ENCODE measurements at regions not wholly inside any gene's neighbourhood (a gene's known extent, or its start where the extent isn't known, plus 50 kb on each side); places are given as distances from the start of the nearest gene placed in this dataset.
"Not testable (repeated sequence)": the region's sequence is repeated elsewhere in the genome, so short reads cannot be mapped to it uniquely, and the experiment has no call there.

DNA sequence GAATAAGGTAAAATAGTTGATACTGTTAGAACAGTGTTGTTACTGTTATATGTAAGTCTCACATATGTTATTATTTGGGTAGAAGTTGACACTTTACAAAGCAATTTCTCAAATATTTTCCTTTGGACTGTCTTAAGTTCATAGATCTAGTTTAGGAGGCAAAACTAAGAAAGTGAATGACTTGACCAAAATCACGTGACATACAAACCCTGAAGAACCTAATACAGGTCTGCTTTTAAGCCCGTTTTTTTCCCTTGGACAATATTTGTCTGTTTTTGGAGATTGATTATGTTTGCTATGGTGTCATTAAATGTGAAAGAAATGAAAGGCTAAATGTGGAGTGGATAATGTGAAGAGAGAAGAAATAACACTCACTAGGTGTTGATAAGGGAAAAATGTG, 644.9 kb upstream of the PITX2 start:
- DNase-seq (ENCODE audit: low read depth in 2 of 2) = no peak

DNA sequence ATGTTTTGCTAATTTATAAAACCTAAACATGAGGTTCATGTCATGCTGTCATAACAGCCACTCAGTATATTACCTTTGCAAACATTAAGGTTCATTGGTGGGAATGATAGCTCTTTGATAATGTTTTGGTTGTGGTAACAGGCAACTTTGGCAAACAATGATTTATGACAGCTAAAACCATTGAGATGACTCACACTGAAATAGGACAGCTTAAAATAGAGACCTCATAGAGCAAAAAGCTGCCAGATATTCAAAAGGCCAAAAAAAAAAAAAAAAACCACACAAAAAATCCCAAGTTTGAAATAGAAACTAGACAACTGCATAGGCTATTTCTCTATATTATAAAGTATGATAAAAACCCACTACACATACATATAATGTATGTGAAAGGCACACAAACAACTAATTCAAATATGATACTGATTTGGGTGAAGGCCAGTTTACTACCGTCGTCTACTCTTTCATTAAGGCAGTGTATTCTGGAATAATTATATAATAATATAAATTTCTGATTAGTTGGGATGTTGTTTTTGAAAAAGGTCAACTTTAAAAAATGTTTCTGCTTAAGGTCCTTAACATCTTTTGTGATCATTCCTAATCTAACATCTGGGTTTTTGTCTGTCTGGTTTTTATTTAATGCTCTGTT, 646.0 kb upstream of the PITX2 start:
- no peak for DNase-seq (ENCODE audit: low read depth in 2 of 2)

DNA sequence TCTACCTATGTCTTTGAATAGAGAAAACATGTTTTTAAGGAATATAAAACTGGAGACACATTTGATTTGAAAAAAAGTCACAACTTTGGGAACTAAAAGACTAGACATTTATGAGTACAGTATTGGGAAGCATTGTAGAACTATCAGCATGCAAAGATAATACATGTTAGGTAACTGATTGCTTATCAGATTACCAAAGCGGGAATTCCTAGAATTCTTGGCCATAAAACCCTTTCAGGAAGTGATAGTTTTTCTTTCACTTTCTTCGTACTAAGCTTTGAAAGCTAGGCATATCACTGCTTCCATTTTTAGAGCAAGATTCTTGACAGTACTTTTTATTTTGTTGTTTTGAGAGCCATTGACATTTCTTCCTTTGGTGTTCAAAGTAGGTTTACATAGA, 646.6 kb upstream of the PITX2 start:
- no peak for DNase-seq (ENCODE audit: low read depth in 2 of 2)

DNA sequence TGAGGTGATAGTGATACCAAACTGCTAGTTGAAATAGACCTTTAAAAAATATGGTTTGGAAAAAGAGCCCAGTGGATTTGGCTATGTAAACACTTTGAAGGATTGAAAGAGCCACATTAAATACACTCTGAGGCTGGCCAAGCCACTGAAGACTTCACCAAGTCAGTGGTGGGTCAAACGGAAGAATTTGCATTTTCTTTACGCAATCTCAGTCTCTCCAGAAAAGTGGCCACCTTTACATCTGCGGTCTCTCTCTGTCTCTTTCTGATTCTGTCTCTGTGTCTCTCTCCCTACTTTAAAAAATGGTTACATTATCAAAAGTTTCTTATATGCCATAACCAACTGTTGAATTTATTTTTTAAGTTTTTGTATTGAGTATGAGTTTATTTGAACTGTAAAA, 651.2 kb upstream of the PITX2 start:
- DNase-seq (ENCODE audit: low read depth in 2 of 2) = no peak

DNA sequence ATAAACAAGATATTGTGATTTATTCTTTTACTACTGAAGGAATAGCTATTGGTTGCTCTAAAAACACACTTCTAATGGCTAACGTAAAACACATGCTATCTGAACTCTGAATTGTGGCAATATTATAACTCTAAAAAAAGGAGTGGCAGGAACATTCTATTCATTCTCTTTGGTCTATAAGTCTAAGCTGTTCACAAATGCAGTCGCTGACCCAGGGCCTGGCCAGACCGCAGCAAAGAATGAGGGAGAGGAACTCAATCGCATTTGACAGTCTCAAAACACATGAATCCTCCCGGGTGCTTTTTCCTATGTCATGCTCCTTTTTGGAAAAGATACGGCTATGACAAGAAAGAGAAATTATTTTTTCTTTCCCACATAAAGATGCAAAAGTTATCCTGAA, 651.6 kb upstream of the PITX2 start:
- no peak for DNase-seq (ENCODE audit: low read depth in 2 of 2)

DNA sequence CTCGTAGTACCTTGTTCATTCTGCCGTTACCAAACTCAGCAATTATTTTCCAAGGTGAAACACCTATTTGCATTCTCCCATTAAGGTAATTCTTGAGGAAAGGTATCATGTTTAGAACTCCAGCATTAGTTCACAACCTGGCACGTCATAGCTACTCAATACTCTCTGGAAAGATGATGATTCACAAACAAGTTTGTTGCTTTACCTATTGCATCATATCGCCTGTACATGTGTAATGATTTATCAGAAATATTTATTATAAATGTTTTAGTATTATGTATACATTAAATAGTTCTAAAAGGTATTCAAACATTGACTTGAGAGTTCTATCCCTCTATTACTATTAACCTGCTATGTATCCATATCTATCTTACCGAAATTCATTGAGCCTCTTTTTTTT, 658.3 kb upstream of the PITX2 start:
- DNase-seq (ENCODE audit: low read depth in 2 of 2) = no peak

DNA sequence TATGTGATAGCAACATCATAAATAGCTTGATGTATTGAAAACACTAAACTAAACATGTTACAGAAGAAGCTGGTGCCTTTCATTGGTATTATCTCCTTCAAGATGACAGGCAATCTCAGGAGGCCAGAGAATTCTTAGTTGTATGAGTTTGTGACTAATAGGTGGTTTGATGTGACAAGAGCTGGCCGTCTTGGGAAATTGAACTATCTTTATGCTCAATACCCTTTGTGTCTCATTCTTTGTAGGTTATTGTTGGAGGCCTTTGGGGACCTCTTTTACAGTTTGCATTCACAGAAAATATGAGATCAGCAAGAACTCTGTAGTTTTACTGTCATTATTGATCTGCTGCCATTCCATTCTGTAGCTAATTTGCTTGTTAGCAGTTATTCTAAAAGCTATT, 659.2 kb upstream of the PITX2 start:
- DNase-seq (ENCODE audit: low read depth in 2 of 2) = no peak

DNA sequence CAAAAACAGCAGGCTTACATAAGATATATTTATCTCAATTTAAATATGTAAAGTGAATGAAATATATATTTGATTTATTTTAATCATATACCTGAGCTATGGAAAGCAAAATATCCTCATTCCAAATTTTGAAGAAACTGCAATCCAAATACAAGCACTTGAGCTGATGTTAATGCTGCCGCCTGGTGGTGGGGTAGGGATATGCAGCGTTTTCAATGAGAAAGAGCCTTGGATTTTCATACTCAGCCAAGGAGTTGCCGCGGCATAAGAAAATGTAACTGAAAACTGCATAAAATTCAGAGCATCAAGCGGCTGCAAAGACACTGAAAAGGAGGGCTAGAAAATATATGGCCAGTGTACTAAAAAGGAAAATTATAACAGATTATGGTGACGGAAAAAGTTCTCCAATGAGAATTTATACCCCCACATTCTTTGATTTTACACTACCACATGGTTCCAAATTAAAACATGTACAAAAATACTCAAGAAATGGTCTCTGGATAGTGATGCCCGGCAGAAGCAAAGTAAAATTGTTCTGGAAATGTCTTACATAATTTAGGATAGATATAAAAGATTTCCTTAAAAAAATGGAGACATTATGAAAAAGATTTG, 660.3 kb upstream of the PITX2 start:
- peak; percentile 1 to 4 for DNase-seq (ENCODE audit: low read depth in 2 of 2)

DNA sequence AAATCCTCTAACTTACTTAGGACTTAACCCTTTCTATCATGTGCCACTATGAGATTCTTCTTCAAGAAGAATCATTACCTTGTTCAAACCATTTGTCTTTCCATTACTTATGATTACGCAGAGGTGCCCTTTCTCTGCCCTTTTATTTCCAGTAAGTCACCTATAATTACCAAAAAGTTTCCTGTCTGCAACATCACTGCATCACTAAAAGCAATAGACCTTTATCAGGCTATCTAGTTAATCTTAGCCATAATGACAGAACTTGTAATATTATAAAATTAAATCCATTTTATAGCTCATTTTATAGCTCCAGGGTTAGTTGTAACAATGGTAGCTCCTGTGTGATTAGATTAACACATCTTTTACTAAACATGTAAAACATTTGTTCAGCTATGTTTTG, 673.6 kb upstream of the PITX2 start:
- no peak for DNase-seq (ENCODE audit: low read depth in 2 of 2)

DNA sequence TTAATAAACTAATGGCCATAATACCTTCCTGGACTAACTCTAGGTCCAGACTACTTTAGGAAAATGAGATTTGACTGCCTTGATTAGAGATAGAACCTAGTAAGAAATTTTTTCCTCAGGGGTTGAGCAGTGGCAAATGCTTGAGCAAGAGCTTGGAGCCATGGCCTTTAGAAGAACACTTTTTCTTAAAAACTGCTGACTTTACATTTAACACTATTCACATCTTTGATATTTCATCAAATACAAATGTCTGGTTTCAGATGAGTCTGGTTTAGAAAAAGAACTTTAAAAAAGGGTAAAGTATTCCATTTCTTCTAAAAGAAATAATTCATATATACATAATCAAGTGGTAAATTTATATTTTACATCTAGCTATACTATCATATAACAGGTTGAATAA, 680.9 kb upstream of the PITX2 start:
- no peak for DNase-seq (ENCODE audit: low read depth in 2 of 2)

DNA sequence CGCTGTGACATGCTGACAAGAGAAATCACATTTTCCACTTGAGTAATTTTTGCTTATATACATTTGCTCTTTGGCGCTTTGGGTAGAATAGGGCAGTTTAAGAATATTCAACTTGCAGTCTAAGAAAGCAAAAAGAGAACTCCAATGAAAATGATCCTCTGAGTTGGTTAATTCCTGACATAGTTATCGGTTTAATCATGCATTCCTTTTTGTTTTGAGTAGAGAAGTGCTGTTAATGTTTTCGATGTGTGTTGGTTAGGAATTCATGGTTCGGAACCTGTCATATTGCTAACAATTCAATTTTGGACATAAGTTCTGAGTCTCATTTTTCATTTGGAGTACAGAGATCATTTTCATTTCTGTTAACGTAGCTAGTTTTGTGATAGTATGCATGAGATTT, 700.6 kb upstream of the PITX2 start:
- DNase-seq (ENCODE audit: low read depth in 2 of 2) = no peak

DNA sequence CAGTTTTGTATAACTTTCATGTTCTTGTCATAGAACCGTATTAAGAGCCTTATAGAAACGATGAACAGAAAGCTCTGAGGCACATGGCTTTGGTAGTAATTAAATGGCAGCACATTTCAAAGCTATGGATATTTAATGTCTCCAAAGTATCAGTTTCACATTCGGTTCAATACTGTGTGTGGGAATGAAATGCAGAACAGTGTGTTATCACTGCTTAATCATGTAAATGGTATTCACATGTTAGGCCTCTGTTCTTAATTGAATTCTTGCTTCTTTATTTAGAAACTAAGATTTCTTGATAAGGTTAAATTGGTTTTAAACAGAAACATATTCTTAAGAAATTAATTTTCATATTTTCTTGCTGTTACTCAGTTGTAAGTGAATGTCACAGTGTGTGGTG, 701.0 kb upstream of the PITX2 start:
- DNase-seq (ENCODE audit: low read depth in 2 of 2) = no peak

DNA sequence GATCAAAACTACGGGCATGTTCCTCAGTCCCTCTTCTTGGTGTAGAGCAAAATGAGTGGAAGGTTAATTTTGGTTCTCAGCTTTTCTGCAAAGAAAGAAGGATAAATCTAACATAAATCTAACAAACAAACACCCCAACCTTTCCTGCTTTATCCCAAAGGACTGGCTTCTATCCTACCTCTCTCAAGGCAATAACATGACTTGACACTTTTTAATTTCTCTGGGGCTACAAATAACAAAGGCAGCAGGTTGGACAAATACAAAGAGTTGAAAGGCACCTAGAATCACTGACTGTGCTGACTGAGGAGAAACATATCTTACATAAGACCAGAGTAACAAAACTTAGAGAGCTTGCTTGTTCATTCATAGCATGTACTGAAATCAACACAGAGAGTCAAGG, 703.6 kb upstream of the PITX2 start:
- DNase-seq (ENCODE audit: low read depth in 2 of 2) = no peak

DNA sequence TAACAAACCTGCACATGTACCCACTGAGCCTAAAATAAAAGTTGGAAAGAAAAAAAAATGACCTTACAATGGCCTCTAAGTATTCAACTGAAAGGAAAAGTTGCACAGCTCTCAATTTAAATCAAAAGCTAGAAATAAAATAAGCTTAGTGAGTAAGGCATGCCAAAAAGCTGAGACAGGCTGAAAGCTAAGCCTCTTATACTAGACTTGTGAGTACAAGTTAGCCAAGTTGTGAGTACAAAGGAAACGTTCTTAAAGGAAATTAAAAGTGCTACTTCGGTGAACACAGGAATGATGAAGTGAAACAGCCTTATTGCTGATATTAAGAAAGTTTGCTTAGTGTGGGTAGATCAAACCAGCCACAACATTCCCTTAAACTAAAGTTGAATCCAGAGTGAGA, 707.9 kb upstream of the PITX2 start:
- no peak for DNase-seq (ENCODE audit: low read depth in 2 of 2)

DNA sequence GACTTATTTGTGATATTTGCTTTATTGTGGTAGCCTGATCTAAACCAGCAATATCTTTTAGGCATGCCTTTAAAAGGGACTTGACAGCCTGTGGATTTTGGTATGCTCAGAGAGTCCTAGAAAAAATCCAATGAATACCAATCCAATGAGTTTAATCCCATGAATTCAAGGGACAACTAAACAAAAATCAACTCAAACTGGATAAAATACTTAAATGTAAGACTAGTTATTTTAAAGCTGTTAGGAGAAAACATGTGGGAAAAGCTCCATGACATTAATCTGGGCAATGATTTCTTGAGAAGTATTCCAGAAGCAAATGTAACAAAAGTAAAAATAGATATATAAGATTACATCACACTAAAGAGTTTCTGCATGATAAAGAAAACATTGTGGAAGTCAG, 711.5 kb upstream of the PITX2 start:
- no peak for DNase-seq (ENCODE audit: low read depth in 2 of 2)

DNA sequence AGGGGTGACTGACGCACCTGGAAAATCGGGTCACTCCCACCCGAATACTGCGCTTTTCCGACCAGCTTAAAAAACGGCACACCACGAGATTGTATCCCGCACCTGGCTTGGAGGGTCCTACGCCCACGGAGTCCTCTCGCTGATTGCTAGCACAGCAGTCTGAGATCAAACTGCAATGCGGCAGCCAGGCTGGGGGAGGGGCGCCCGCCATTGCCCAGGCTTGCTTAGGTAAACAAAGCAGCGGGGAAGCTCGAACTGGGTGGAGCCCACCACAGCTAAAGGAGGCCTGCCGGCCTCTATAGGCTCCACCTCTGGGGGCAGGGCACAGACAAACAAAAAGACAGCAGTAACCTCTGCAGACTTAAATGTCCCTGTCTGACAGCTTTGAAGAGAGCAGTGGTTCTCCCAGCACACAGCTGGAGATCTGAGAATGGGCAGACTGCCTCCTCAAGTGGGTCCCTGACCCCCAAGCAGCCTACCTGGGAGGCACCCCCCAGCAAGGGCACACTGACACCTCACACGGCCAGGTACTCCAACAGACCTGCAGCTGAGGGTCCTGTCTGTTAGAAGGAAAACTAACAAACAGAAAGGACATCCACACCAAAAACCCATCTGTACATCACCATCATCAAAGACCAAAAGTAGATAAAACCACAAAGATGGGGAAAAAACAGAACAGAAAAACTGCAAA, 714.5 kb upstream of the PITX2 start:
- not testable (repeated sequence) for DNase-seq (ENCODE audit: low read depth in 2 of 2)

DNA sequence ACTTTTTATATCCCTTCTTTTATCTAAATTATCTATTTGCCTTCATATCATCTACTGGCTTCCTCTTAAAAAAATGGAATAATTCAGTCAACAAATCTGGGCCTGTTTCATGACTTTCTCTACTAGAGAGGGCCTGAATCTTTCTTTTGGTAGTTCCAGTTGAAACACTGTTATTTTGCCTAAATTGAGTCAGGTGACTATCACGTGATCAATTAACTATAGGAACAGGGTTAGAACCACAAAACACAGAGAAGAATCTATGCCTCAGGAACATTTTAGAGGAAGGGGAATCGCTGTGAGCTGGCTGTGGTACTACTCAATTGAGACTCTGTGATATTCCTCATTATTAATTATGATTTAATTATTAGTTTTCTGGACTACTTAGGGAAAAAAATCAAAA, 736.7 kb upstream of the PITX2 start:
- no peak for DNase-seq (ENCODE audit: low read depth in 2 of 2)

DNA sequence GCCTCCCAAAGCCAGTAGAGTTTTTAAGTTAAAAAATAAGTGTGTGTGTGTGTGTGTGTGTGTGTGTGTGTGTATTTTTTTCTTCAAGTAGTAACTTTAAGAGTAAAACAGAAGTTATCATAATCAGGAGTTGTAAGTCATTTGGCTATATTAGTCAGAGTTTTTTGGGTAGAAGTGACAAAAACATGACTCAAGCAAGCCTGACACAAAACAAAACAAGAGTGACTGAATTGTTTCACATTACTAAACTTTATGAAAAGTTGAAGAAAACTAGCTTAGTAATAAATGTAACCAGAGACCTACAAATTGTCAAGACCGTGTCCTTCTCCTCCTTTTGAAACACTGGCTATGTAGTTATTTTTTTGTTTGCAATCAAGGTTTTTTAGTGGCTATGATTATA, 738.0 kb upstream of the PITX2 start:
- no peak for DNase-seq (ENCODE audit: low read depth in 2 of 2)

DNA sequence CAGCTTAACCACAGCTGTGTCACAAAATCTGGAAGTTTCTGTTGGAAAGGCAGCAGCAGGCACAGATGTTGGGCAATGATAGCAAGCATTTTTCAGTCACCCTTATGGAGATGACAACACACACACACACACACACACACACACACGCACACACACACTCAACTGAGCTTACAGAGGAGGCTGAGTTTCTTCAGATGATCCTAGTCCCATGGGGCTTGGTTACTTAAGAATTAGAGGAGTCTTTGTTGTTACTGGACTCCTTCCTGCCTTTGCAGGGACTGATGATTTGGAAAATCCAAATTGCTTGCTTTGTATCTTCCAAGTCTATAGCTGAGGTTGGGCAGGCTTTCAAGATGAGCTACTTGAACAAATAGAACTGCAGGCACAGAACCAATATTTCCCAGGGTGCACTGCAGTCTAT, 740.1 kb upstream of the PITX2 start:
- no peak for DNase-seq (ENCODE audit: low read depth in 2 of 2)

DNA sequence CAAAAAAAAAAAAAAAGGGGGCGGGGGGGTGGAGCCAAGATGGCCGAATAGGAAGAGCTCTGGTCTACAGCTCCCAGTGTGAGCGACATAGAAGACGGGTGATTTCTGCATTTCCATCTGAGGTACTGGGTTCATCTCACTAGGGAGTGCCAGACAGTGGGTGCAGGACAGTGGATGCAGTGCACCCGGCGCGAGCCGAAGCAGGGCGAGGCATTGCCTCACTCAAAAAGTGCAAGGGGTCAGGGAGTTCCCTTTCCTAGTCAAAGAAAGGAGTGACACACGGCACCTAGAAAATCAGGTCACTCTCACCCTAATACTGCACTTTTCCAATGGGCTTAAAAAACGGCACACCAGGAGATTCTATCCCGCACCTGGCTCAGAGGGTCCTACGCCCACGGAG, 755.0 kb upstream of the PITX2 start:
- not testable (repeated sequence) for DNase-seq (ENCODE audit: low read depth in 2 of 2)

DNA sequence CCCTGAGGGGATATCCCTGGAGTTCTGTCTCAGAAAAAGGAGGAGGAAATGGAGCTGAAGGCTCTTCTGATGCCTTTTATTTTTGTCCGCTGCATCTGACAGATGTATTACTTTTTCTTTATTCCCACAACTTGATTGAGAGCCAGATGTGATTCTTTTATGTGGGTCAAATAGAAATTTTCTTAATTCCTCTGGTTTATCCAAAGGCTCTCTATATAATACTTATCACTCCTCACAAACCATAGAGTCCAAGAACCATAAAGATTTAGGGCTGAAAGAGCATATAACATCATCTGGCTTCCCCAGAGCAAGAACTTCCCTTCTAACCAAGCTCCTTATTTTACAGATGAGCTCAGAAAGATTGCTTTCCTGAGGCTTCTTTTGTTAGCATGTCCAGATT, 756.7 kb upstream of the FAM241A start:
- no peak for DNase-seq (ENCODE audit: low read depth in 2 of 2)

DNA sequence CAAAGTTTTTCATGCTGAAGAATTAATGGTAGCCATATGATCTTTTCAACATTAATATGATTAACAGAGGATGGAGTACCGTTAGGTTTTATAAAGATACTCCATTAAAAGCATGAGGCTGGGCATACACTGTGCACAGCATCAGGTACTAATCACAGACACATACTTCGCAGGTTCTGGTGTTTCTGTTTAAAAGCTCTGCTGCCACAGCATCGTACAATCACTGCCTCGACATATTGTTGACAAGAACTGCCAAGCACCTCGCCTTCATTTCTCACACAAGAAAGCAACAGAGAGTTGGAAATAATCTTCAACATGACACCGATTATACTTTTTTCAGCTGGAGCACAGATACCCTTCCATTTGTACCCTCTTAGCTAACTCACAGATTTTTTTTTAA, 753.4 kb upstream of the FAM241A start:
- DNase-seq (ENCODE audit: low read depth in 2 of 2) = no peak

DNA sequence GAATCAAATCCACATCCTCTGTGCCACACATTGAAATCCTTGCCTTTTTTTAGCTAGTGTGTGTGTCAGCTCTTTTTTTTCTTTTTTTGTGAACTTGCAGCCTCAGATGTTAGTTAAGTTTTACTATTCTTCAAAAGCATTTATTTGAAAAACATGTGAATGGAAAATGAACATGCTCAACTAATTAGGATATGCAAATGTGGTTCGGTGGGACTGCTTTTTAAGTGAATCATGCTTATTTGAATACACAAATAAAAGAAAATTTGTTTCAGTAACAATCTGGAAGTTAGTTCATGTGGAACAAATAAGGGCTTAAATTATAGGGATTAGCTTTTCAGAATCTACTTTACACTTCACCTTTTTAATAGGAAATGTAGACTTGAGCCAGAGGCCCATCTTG, 751.5 kb upstream of the FAM241A start:
- DNase-seq (ENCODE audit: low read depth in 2 of 2) = no peak

DNA sequence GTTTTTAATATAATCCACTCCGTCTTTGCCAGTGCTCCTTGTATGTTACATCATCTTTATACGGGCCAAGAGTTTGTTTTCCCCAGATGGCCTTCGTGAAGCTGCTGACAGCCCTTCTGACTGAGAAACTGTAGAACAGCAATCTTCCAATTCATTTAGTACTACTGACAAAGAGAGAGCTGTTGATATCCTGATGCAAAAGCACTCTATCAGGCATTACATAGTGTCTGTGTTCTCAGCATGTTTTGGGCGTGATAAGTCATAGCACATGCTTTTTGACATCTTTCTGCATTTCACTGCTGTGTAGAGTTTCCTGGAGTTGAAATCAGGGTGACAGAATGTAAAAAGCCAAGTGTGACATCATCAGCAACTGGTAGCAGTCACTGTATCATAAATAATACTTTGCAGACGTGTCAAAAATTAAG, 746.3 kb upstream of the FAM241A start:
- DNase-seq (ENCODE audit: low read depth in 2 of 2) = no peak
